Fibroblast of skin of left quadriceps (primary cell): ENCODE measurements at regions not wholly inside any gene's neighbourhood (a gene's known extent, or its start where the extent isn't known, plus 50 kb on each side); places are given as distances from the start of the nearest gene placed in this dataset.
"Not testable (repeated sequence)": the region's sequence is repeated elsewhere in the genome, so short reads cannot be mapped to it uniquely, and the experiment has no call there.

Source experiments
- DNase-seq, 2 experiments: peaks; one replicate each; pipeline ENCODE4 v3.0.0-alpha.2; 2013; ENCODE audit warnings: low read depth in 2 of 2

GRCh38 chr3:180416111-180416594, 185.8 kb upstream of the TTC14 start:
- DNase-seq, result no peak

GRCh38 chr3:180417241-180417640, 184.7 kb upstream of the TTC14 start:
- DNase-seq, result no peak

GRCh38 chr3:180420016-180420415, 181.9 kb upstream of the TTC14 start:
- DNase-seq, result no peak

DNA sequence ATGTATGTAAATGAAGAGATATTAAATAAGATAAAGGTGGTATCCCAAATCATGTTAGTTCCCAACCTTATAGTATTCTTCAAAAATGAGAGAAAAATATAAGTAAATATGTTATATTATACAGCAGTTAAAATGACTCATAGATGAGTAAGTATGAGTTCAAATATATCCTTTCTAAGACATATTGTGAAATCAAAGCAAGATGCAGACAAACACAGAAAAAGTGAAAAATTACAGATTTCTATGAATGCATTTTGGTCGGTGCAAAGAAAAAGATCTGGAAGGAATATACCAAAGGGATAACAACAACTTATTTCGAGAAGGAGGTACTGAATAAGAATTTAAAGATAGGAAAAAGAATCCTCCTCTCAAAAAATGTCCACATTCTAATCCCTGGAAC, 181.2 kb upstream of the TTC14 start:
- no peak for DNase-seq

DNA sequence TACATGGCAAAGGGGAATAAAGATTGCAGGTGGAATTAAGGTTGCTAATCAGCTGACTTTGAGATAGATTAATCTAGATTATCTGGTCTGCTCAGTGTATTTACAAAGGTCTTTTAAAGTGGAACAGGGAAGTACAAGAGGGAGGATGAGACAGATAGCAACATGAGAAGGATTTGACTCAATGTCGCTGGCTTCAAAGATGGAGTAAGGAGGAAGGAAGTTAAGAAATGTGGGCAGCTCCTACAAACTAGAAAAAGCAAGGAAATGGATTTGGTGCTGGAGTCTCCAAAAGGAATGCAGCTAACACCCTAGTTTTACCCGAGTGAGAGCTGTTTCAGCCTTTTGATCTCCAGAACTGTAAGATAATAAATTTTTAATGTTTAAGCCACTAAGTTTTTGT, 180.7 kb upstream of the TTC14 start:
- DNase-seq, result no peak

DNA sequence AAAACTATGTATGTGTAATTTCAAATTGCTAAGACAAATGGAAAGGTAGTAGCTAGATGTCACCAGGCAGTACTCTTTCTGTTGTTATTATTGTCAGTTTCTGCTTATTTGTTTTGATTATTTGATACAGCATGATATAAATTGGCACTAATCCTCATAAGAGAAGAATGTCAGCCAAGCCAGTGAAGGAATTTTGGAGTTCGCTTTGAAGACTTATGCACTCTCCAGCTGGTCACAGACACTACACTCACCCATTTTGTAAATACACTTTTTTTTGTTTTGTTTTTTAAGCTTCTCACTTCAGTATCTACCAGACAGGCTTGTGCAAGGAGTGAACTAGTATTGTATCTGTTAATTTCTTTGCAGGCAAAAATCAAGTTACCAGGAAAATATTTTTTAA, 180.2 kb upstream of the TTC14 start:
- DNase-seq, result no peak

DNA sequence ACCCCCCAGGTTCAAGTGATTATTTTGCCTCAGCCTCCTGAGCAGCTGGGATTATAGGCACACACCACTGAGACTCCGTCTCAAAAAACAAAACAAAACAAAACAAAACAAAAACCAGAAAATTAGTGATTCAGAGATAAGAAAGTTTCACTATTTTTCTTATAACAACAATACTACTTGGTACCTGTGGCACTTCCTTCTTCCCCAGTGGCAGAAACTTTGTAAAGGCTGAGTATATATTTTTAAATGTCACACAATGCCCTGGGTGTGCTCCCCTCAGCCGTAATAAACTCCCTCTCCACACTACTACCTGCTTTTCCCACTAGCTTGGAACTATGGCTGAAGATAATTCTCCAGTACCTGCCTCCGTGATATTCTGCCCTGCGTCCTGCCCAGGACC, 177.7 kb upstream of the TTC14 start:
- not testable (repeated sequence) for DNase-seq

DNA sequence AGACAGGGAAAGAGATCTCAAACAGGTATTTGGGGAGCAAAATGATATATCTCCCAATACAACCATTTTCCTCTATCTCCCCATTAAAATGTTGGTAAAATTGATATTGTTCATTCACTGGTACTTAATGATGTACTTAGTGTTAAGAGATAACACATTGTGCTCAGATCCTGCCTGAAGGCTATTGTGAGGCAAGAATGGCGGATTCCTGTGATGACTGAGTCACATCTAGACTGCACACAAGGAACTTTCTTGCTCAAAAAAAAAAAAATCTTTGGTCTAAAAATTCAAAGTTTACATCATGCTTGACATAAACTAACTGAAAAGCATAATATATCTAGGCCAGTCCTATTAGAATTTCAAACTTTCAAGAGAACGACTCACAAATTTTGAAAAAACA, 171.1 kb upstream of the TTC14 start:
- no peak for DNase-seq

DNA sequence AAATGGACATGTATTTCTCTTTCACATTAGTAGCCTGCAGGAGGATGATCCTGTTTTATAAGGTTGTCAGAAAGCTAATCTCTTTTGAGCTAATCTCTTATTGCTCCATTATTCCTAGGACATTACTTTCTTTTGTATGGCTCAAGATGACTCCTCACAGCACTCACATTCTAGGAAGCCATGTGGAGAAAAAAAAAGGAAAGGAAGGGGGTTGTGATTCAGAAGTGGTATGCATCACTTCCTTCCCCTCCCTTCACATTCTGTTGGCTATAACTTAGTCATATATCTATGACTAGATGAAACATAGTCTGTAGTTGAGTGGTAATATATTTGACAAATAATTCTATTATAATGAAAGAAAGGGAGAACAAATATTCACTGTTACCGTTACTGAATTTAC, 168.8 kb upstream of the TTC14 start:
- peak; percentile 42 to 46 for DNase-seq

DNA sequence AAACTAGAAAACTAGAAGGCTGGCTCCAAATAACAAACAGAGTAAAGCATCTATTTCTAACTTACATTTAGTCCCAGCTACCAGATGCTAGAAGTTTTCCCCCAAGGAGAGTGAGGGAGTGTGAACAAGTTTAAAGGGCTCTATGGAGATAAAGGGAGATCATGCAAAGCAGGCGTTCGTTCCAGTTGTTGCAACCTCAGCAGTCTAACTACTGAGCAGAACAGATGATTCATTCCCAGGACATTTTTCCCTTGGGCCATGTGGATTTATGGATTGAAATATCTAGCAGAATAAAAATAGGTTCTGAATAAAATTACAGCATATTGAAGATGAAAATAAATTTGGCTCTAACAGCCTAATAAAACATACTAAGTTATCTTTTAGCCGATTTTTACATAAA, 154.8 kb upstream of the TTC14 start:
- peak; percentile 29 to 30 for DNase-seq

DNA sequence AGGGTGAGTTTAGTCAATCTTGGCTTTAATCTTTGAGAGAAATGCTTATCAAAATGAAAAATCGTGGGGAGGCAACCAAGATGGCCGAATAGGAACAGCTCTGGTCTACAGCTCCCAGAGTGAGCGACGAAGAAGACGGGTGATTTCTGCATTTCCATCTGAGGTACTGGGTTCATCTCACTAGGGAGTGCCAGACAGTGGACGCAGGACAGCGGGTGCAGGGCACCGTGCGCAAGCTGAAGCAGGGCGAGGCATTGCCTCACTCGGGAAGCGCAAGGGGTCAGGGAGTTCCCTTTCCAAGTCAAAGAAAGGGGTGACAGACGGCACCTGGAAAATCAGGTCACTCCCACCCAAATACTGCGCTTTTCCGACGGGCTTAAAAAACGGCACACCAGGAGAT, 153.6 kb upstream of the TTC14 start:
- DNase-seq, result not testable (repeated sequence)

GRCh38 chr3:180457225-180457624, 144.7 kb upstream of the TTC14 start:
- no peak for DNase-seq

DNA sequence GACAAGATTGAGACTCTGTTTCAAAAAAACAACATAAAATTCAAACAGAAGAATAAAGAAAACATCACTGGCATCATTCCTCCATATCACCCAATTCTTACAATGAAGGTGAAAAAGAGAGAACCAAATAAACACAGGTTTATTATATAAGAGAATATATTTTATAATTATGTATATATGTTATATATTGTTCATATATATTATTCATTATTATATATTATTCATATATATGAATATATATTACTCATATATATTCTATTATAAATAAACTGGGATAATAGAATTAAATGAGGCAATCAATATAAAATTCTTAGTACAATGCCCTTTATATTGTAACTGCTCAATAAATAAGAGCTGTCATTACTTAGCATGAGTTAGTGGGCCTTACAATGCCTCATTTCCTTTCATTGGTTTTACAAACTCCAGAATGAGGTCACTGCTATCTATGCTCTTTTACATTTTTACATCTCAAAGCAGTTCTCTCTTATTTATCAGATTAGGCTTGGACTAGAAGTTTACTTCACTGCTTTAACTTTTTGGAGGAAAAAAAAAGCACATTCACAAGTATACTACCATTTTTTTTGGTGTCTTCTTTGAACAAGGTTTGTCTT, 135.5 kb upstream of the TTC14 start:
- DNase-seq, result no peak

GRCh38 chr3:180467177-180467576, 134.8 kb upstream of the TTC14 start:
- DNase-seq, result no peak

DNA sequence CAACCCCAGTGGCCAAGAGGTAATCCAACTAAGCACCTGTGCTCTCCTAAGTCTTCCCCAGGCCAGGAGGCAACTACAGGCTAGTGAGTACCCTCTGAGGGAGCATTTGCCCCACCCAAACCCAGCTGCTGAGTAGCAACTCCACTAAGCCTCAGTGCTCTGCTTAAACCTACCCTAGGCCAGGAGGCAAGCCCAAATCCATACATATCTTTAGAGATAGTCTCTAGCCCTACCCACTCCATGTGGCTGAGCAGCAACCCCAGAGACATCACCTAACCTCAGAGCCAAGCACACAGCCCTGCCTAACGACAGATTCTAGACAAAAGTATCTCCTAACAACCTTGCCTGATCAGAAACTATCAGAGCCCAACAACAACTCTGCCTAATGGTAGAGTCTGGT, 132.8 kb upstream of the TTC14 start:
- DNase-seq, result no peak

DNA sequence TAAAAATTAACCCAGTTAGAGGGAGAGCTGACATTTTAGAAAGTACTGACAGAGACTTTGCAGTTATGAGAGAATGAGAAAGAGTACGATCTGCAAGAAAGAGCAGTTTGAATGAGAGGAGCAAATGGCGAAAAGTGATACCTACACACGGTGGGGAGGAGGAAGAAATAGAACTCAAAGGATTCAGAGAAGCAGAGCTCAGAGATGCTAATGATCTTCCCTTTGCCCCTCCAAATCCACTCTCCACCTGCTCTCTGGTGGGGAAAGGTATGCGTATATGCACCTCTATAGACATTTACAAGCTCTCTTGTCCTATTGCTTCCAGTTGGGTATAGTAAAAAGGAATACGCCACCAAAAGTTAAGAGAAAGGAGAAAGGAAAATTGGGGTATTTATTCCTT, 123.3 kb upstream of the TTC14 start:
- no peak for DNase-seq

- no peak for DNase-seq
These were observed 109.9 kb upstream of the TTC14 start for GRCh38 chr3:180492047-180492446.

GRCh38 chr3:180496995-180497394, 105.0 kb upstream of the TTC14 start:
- no peak for DNase-seq

GRCh38 chr3:180516368-180516767, 85.6 kb upstream of the TTC14 start:
- no peak for DNase-seq

GRCh38 chr3:180523040-180523439, 78.9 kb upstream of the TTC14 start:
- no peak for DNase-seq

DNA sequence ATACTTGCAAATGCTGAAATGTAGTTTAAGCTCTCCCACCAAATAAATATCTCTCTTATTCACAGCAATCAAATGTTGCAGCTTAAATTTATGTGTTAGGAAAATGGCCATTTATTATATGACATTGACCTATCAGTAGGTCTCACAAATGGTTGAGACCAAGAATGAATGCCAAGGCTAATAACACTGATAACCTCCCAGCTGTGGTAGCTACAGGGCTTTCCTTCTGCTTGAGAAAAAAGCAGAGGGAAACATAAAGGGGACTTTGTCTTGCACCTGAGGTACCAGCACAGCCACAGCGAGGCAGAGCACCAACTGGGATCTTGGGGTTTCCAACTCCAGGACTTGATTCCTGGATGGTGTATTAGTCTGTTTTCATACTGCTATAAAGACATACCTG, 73.1 kb upstream of the TTC14 start:
- DNase-seq, result no peak

DNA sequence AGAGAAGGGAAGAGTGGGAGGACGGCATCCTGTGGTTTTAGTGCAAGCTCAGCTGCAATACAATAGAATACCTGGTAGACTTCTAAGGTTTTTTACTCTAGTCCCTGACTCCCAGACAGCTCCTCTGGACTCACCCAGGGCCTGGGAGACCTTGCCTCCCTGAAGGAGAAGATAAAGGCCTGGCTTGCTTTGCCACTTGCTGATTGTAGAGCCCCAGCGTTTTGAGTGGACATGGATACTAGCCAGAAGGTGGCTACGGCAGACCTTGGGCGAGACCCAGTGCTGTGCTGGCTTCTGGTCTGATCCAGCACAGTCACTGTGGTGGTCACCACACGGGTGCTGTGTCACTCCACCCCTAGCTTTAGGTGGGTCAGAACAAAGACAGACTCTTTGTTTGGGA, 72.2 kb upstream of the TTC14 start:
- DNase-seq, result no peak

DNA sequence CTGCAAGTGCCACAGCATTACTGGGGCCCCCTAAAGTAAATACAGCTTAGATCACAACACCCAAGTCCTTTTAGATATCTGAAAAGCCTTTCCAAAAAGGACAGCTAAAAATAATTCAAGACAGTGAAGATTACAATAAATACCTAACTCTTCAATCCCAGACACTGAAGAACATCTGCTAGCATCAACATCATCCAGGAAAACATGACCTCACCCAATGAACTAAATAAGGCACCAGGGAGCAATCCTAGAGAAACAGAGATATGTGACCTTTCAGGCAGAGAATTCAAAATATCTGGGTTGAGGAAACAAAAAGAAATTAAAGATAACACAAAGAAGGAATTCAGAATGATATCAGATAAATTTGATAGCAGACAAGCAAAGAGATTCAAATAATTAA, 71.7 kb upstream of the TTC14 start:
- DNase-seq, result no peak
